CD4-positive, alpha-beta memory T cell (primary cell): ENCODE measurements at regions not wholly inside any gene's neighbourhood (a gene's known extent, or its start where the extent isn't known, plus 50 kb on each side); places are given as distances from the start of the nearest gene placed in this dataset.

Experiments used
- CTCF ChIA-PET: fragments of 350-600 bp; sonication (Branson Sonifier 250); formaldehyde crosslinking; loops from one replicate; lab custom pipeline; 2021; ENCODE audit warnings: inconsistent platforms; ENCODE audit not compliant: partially characterized antibody; lab: Charles Lee
- POLR2A ChIA-PET: fragments of 350-600 bp; sonication (Branson Sonifier 250); formaldehyde crosslinking; loops from one replicate; lab custom pipeline; 2021; ENCODE audit not compliant: partially characterized antibody; lab: Charles Lee
- DNase-seq, 5 donors: peaks; one replicate each; pipeline versions ENCODE4 v3.0.0 to v3.0.0-alpha.2; 2020 to 2022; ENCODE audit warnings: mixed read lengths in 1 of 5
- H3K27ac ChIP-seq: one replicate; pipeline ENCODE4 v1.7.0; 2013; ENCODE audit warnings: low read depth, low read length
- H3K27me3 ChIP-seq: 2 replicates; pipeline ENCODE4 v1.7.0; 2013; ENCODE audit warnings: mild to moderate bottlenecking, low read length, moderate library complexity; ENCODE audit not compliant: insufficient read depth
- H3K36me3 ChIP-seq: 2 replicates; pipeline ENCODE4 v1.7.0; 2013; ENCODE audit warnings: mild to moderate bottlenecking, low read length, moderate library complexity; ENCODE audit not compliant: insufficient read depth
- H3K4me1 ChIP-seq: 2 replicates; pipeline ENCODE4 v1.7.0; 2013; ENCODE audit warnings: mild to moderate bottlenecking, low read length, moderate library complexity; ENCODE audit not compliant: insufficient read depth
- H3K4me3 ChIP-seq, 2 donors: one replicate each; pipeline ENCODE4 v1.7.0; 2013; ENCODE audit warnings: low read length in 2 of 2, mild to moderate bottlenecking in 1 of 2
- H3K9me3 ChIP-seq, 2 donors: one replicate each; pipeline ENCODE4 v1.7.0; 2013; ENCODE audit warnings: low read length in 2 of 2, control low read depth in 1 of 2; ENCODE audit not compliant: control insufficient read depth in 1 of 2
- H3K27ac Mint-ChIP-seq, 7 donors: one replicate each; pipeline ENCODE4 v1.8.0; 2020 to 2021; ENCODE audit warnings: mixed read lengths in 7 of 7, mild to moderate bottlenecking in 6 of 7, inconsistent platforms in 3 of 7, moderate library complexity in 3 of 7
- H3K27me3 Mint-ChIP-seq, 2 donors: one replicate each; pipeline ENCODE4 v1.8.0; 2020 to 2021; ENCODE audit warnings: mixed read lengths in 2 of 2
- H3K36me3 Mint-ChIP-seq, 2 donors: one replicate each; pipeline ENCODE4 v1.8.0; 2020 to 2021; ENCODE audit warnings: mixed read lengths in 2 of 2, inconsistent platforms in 1 of 2, mild to moderate bottlenecking in 1 of 2
- H3K4me1 Mint-ChIP-seq, 4 donors: one replicate each; pipeline ENCODE4 v1.8.0; 2020 to 2021; ENCODE audit warnings: mixed read lengths in 4 of 4, mild to moderate bottlenecking in 1 of 4
- H3K4me3 Mint-ChIP-seq, 8 donors: one replicate each; pipeline ENCODE4 v1.8.0; 2020 to 2021; ENCODE audit warnings: mixed read lengths in 8 of 8, mild to moderate bottlenecking in 7 of 8, moderate library complexity in 6 of 8, inconsistent platforms in 3 of 8
- H3K9me3 Mint-ChIP-seq, 8 donors: one replicate each; pipeline ENCODE4 v1.8.0; 2020 to 2021; ENCODE audit warnings: mixed read lengths in 8 of 8, mild to moderate bottlenecking in 5 of 8, inconsistent platforms in 3 of 8, moderate library complexity in 1 of 8
- intact Hi-C: fragments of 100-400 bp; cut with micrococcal nuclease; formaldehyde crosslinking; loops from one replicate; pipeline ENCODE4 v1.15.1; 2023

DNA sequence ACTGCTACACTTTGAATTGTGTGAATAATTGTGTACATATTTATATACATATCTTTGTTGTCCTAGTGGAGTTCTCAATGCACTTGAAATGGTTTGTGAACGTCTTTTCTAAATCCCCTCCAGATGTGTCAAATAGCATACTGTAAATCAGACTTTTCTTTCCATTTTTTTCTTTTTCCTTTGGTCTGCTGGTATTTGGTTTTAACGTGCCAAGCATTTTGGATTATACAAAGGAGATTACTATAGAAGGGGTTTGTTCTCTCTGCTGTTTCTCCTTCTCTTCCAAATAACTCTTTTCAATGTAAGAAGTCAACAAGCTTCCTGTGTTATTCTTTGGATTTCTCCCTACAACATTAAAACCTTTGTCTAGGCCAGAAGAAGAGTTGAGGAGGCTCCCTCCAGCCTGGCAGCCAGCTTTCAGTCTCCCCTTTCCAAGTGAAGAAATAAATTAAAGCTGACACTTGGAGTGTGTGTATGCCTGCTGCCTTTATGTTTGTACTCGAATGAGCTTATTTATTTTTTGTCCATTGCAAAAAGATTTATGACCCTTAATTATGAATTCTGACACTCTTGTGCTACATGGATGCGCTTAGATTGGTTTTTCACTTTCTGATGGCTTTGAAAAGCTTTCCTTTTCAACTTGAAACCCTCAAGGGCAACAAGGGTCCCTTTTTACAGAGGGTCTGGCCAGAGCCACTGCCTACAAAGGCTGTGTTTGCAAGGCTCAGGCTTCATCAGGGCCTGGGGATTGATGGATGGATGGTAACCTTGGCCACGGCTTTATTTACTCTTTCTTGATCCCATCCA is 107.8 kb downstream of the RAB18 start:
- Mint-ChIP-seq H3K27ac (no peak overlapping the region), H3K4me3 (no peak overlapping the region), H3K27me3 (peaks cover 0 to 6% of the 10 kb centered on the region in 2 donors), H3K9me3 (no peaks in the 10 kb centered on the region), H3K4me1 (peaks cover 4 to 8% (median 7%) of the 10 kb centered on the region in 4 donors), H3K36me3 (no peaks in the 10 kb centered on the region)
- Histone ChIP-seq H3K9me3 (no peaks in the 10 kb centered on the region), H3K4me1 (no peaks in the 10 kb centered on the region), H3K4me3 (no peak overlapping the region), H3K36me3 (no peaks in the 10 kb centered on the region), H3K27ac (no peak overlapping the region), H3K27me3 (no peaks in the 10 kb centered on the region)
- ChIA-PET POLR2A (no interaction called here), CTCF (no interaction called here)
- intact Hi-C loops: no loop called here
- no peak for DNase-seq

DNA sequence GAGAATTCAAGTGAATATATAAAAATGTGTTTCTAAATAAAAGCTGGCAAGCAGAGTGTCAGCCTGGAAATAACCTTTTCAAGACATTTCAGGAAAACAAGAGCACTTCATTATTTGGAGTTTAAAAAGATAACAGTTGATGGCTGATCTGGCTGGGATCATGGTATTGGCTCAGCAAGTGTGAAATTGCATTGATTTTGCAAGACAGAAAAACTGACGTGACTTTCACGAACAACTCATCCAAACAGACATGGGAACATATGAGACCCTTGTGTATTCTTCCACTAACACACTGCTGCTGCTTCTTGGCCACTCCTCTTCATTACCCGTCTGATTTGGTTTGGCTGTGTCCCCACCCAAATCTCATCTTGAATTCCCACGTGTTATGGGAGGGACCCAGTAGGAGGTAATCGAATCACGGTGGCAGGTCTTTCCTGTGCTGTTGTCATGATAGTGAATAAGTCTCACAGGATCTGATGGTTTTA is 108.5 kb downstream of the RAB18 start:
- no peak overlapping the region for H3K27ac Mint-ChIP-seq
- no peaks in the 10 kb centered on the region for H3K36me3 ChIP-seq
- no peak overlapping the region for H3K4me3 Mint-ChIP-seq
- no peak for DNase-seq
- no peaks in the 10 kb centered on the region for H3K4me1 ChIP-seq
- no peaks in the 10 kb centered on the region for H3K9me3 ChIP-seq
- peaks cover 0 to 6% of the 10 kb centered on the region in 2 donors for H3K27me3 Mint-ChIP-seq
- no peak overlapping the region for H3K27ac ChIP-seq
- no peak overlapping the region for H3K4me3 ChIP-seq
- no peaks in the 10 kb centered on the region for H3K9me3 Mint-ChIP-seq
- CTCF ChIA-PET: no interaction called here
- intact Hi-C loops: no loop called here
- no peaks in the 10 kb centered on the region for H3K27me3 ChIP-seq
- H3K36me3 Mint-ChIP-seq: no peaks in the 10 kb centered on the region
- POLR2A ChIA-PET: no interaction called here
- peaks cover 4 to 8% (median 7%) of the 10 kb centered on the region in 4 donors for H3K4me1 Mint-ChIP-seq

DNA sequence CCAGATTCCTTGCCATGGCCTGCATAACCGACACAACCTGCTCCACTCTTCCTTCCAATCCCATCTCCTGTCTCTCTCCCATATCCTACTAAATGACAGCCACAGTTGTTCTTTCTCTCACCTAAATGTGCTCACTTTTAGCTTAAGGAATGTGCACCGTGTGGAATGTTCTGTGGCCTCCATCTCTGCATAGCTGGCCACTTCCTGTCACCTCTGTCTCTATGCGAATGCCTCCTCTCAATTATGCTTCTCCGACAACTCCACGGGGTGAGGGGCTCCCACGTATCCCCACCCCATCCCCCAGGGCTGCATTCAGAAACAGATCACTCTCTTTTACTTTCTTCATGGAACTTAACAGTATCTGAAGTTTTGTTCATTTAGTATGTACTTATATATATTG is 110.7 kb downstream of the RAB18 start:
- intact Hi-C loops: no loop called here
- Histone ChIP-seq H3K4me1 (no peaks in the 10 kb centered on the region), H3K9me3 (no peaks in the 10 kb centered on the region), H3K27me3 (no peaks in the 10 kb centered on the region), H3K27ac (no peak overlapping the region), H3K4me3 (no peak overlapping the region), H3K36me3 (no peaks in the 10 kb centered on the region)
- Mint-ChIP-seq H3K4me1 (peaks cover 3 to 8% (median 6%) of the 10 kb centered on the region in 4 donors), H3K27ac (peak overlapping the region in 2 of 7 donors; percentile 11 to 56), H3K4me3 (no peak overlapping the region), H3K27me3 (peaks cover 0 to 11% of the 10 kb centered on the region in 2 donors), H3K36me3 (no peaks in the 10 kb centered on the region), H3K9me3 (no peaks in the 10 kb centered on the region)
- ChIA-PET POLR2A (no interaction called here), CTCF (no interaction called here)
- no peak for DNase-seq

DNA sequence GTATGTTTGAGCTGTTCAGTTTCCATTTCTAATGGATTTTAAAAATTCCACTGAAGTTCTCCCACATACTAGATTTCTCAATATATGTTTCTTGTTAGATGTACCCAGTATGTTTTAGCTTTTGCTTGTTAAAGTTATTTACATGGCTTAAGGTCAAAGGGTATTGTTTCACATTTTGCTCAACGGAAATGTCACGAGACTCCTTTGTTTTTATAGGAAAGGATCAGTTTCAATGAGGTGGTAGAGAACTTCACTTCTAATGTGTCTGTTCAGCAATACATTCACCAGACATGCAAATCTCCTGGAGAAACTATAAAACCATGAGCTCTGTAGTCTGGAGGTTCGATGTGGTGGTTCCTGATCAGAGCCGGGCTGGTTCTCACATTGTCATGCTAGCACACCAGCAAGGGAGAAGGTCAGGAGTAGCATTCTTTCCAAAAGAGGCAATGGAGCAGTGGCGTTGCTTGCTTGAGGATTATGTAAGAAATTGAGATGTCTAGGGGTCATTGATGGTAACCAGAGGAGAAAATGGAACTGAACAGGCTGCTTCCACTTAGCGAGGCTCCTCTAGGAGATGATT is 114.0 kb downstream of the RAB18 start:
- Mint-ChIP-seq H3K27ac (no peak overlapping the region), H3K4me1 (peaks cover 3 to 8% (median 6%) of the 10 kb centered on the region in 4 donors), H3K9me3 (no peaks in the 10 kb centered on the region), H3K36me3 (no peaks in the 10 kb centered on the region), H3K4me3 (no peak overlapping the region), H3K27me3 (peaks cover 0 to 16% of the 10 kb centered on the region in 2 donors)
- no peak overlapping the region for H3K27ac ChIP-seq
- H3K9me3 ChIP-seq: no peaks in the 10 kb centered on the region
- no peak overlapping the region for H3K4me3 ChIP-seq
- CTCF ChIA-PET: interaction anchor here (1.1 kb wide), 1 partner anchor 13 kb away, joined by 5 read pairs; no protein-coding TSS in a partner anchor
- DNase-seq: no peak
- no peaks in the 10 kb centered on the region for H3K36me3 ChIP-seq
- no peaks in the 10 kb centered on the region for H3K27me3 ChIP-seq
- no peaks in the 10 kb centered on the region for H3K4me1 ChIP-seq
- intact Hi-C loops: no loop called here
- POLR2A ChIA-PET: no interaction called here

DNA sequence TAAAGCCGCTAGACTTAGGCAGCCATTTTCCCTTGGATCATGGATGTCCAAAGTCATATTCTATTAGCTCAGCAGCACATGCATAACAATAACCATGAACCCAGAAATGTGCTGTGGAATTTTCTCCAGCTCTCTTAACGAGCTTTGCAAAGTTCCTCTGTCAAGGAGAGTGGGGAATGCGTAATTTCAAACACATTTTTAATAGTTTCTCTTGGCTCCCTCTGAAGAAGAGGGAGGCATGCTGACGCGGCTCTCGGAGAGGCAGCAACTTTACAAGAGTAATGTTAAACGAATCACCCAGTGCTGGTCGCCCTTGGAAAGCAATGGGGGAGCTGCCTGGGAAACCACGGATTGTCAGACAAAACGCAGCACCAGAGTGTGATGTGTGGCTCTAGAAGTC is 114.8 kb downstream of the RAB18 start:
- Mint-ChIP-seq H3K27ac (no peak overlapping the region), H3K9me3 (no peaks in the 10 kb centered on the region), H3K4me3 (no peak overlapping the region), H3K4me1 (peaks cover 3 to 8% (median 6%) of the 10 kb centered on the region in 4 donors), H3K27me3 (peaks cover 0 to 19% of the 10 kb centered on the region in 2 donors), H3K36me3 (no peaks in the 10 kb centered on the region)
- H3K36me3 ChIP-seq: no peaks in the 10 kb centered on the region
- POLR2A ChIA-PET: no interaction called here
- CTCF ChIA-PET: no interaction called here
- intact Hi-C loops: no loop called here
- no peaks in the 10 kb centered on the region for H3K9me3 ChIP-seq
- H3K27me3 ChIP-seq: no peaks in the 10 kb centered on the region
- no peak for DNase-seq
- H3K27ac ChIP-seq: no peak overlapping the region
- no peak overlapping the region for H3K4me3 ChIP-seq
- no peaks in the 10 kb centered on the region for H3K4me1 ChIP-seq

DNA sequence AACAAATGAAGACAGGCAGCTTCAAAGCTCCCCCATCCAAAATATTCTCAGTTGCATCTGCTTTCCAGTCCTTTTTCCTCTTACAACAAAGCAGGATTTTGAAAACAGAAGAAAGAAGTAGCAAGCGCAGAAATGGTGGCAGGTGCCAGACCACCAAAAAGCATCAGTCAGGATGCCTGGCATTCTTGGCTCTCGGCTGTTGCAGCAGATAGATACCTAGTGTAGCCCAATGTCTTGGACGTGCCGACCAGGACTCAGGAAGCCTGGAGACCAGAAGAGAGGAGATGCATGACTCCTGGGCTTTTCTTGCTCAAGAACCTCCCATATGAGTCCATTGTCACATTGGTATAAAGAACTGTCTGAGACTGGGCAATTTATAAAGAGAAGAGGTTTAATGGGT is 115.2 kb downstream of the RAB18 start:
- Histone ChIP-seq H3K36me3 (no peaks in the 10 kb centered on the region), H3K4me1 (no peaks in the 10 kb centered on the region), H3K9me3 (no peaks in the 10 kb centered on the region), H3K4me3 (no peak overlapping the region), H3K27me3 (no peaks in the 10 kb centered on the region), H3K27ac (no peak overlapping the region)
- H3K4me3 Mint-ChIP-seq: no peak overlapping the region
- intact Hi-C loops: no loop called here
- no peak for DNase-seq
- H3K9me3 Mint-ChIP-seq: no peaks in the 10 kb centered on the region
- peaks cover 0 to 20% of the 10 kb centered on the region in 2 donors for H3K27me3 Mint-ChIP-seq
- POLR2A ChIA-PET: no interaction called here
- H3K36me3 Mint-ChIP-seq: no peaks in the 10 kb centered on the region
- CTCF ChIA-PET: no interaction called here
- H3K4me1 Mint-ChIP-seq: peaks cover 3 to 8% (median 6%) of the 10 kb centered on the region in 4 donors
- H3K27ac Mint-ChIP-seq: no peak overlapping the region

DNA sequence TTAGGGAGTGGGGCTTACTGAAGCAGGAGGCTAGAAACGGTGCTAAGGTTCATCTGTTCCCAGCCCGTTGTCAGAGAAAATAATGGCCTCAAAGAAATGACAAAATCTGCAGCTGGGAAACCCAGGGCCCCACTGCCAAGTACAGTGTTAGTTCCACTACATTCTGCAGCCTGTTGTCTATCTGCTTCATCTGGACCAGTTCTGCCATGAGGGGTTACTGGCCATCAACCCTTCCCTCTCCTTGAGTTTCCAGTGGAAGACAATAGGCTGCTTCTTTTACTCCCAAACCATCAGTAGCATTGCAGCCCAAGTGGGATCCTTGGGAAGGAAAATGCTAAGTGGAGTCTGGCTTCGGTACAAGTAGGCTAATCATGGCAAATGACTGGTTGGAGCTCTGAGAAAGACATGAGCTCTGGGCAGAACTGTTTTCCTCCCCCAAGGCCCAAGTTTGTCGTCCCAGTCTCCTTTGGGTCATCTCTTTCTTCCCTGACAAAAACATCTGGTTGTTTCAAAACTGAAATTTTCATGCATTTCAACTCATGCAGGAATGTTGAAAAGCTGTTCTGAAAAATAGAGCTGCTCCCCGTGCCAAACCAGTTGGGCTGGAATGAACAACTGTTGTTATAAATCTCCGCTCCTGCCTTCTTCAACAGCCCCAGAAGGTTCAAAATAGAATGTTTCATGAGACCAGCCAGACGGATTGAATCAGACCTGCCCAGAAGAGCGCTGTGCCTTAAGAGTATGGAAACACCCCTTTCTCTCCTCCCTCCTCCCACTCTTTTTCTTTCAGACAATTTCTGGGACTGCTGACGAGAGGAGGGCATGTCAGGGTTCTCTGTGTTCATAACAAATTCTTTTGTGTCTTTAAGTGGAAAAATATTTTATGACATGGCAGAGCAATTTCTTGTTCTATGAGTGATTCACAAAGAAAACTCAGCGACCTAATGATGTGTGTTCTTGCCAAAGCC is 116.6 kb downstream of the RAB18 start:
- intact Hi-C loops: no loop called here
- Histone ChIP-seq H3K27me3 (no peaks in the 10 kb centered on the region), H3K4me3 (no peak overlapping the region), H3K27ac (no peak overlapping the region), H3K9me3 (no peaks in the 10 kb centered on the region), H3K4me1 (no peaks in the 10 kb centered on the region), H3K36me3 (no peaks in the 10 kb centered on the region)
- no peak for DNase-seq
- ChIA-PET POLR2A (no interaction called here), CTCF (no interaction called here)
- H3K36me3 Mint-ChIP-seq: no peaks in the 10 kb centered on the region
- H3K9me3 Mint-ChIP-seq: no peaks in the 10 kb centered on the region
- no peaks in the 10 kb centered on the region for H3K4me1 Mint-ChIP-seq
- no peak overlapping the region for H3K27ac Mint-ChIP-seq
- no peak overlapping the region for H3K4me3 Mint-ChIP-seq
- peaks cover 4 to 22% of the 10 kb centered on the region in 2 donors for H3K27me3 Mint-ChIP-seq
